ENCODE measurements at regions not wholly inside any gene's neighbourhood (a gene's known extent, or its start where the extent isn't known, plus 50 kb on each side); places are given as distances from the start of the nearest gene placed in this dataset.

DNA sequence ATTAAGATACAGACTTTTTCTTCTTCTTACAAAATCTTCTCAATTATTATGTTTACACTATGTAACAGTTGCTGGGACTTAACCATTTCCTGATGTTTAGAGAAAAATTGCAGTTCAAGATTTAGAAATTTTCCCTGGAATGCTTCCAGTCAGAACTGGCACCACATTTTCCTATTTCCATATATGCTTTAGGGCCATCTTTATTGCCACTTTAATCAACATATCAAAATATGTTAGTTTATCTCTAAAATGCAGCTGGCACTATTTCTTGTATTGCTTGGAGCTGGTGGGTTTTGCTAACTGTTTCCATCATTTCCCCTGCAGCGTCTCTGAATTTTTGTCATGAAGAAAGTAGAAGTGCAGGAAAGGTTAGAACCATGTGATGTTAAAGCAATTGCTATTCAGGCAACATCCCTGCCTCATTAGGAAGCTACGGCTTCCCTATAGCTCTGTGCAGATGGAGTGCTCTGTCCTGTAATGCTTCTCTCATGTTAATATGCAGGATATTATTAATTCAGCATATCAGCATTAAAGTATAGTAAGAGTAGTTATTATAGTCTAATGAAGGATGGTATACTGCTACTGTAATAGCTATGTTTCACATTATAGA lies 269.1 kb downstream of the MTRR start:
- no peak for DNase-seq (ENCODE audit: low read depth)
- H3K4me3 ChIP-seq (ENCODE audit: control insufficient read depth, low read depth, low read length): no peak overlapping the region
- TF ChIP-seq CTCF (IDR thresholded peaks at IDR 0.05; ENCODE audit: control insufficient read depth, insufficient read depth, low read depth, low read length, missing control alignments): no peak

- DNase-seq (ENCODE audit: low read depth): no peak
- no peak for TF ChIP-seq CTCF (IDR thresholded peaks at IDR 0.05; ENCODE audit: control insufficient read depth, insufficient read depth, low read depth, low read length, missing control alignments)
- H3K4me3 ChIP-seq (ENCODE audit: control insufficient read depth, low read depth, low read length): no peak overlapping the region
These were observed 269.9 kb downstream of the MTRR start for GRCh38 chr5:8138884-8139283.

DNA sequence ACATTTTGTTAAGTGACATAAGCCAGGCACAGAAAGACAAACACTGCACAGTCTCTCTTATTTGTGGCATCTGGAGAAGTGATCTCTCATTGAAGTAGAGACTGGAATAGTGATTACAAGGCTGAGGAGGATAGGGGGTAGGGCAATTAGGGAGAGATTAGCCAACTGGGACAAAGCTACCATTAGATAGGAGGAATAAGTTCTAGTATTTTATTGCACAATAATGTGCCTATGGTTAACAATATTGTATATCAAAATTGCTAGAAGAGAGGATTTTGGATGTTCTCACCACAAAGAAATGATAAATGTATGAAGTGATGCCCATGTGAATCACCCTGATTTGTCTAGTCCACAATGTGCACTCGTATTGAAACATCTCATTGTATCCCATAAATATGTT lies 281.8 kb downstream of the MTRR start:
- no peak for DNase-seq (ENCODE audit: low read depth)
- TF ChIP-seq CTCF (IDR thresholded peaks at IDR 0.05; ENCODE audit: control insufficient read depth, insufficient read depth, low read depth, low read length, missing control alignments): no peak

DNA sequence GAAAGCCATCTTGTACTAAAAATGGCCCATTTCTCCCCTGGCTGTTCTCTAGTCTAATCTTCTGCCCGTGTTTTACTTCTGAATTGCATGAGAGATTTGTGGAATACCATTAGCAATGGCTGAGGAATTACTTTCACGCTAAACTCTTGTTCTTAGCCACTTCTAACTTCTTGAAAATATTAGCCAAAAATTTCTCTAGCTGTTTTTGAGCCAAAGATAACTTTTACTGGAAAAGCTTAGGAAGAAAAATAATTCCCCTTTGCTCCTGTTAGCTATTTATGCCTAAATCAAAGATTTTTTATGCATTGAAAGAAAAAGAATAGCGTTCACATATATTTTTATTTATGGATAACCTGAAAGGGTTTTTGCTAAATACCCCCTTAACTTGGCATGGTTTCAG lies 287.8 kb downstream of the MTRR start:
- TF ChIP-seq CTCF (IDR thresholded peaks at IDR 0.05; ENCODE audit: control insufficient read depth, insufficient read depth, low read depth, low read length, missing control alignments): no peak
- no peak for DNase-seq (ENCODE audit: low read depth)
- H3K4me3 ChIP-seq (ENCODE audit: control insufficient read depth, low read depth, low read length): no peak overlapping the region

More for the DNA sequence above, 281.8 kb downstream of the MTRR start:
- H3K4me3 ChIP-seq (ENCODE audit: control insufficient read depth, low read depth, low read length): no peak overlapping the region

DNA sequence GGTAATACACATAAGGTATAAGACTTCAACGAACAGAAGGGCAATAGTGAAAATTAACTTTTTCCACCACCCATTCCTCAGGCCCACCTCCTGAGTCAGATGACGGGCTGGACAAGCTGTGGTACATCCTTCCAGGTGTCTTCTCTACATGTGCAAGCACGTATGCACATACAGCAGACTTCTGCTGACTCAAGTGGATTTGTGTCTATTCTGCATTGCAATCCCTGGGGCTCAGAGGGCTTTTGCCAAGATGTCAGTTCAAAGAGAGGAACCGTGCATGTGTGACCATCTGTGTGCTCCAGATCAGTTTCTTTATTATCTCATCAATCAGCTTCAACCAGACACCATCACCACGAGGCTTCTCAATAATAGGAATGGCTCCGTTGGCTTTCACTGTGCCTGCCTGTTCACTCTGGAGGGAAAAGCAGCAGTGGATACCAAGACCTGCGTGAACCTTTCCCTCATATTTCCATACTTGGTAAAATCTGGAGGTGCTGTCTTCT lies 288.4 kb downstream of the MTRR start:
- TF ChIP-seq CTCF (IDR thresholded peaks at IDR 0.05; ENCODE audit: control insufficient read depth, insufficient read depth, low read depth, low read length, missing control alignments): no peak
- DNase-seq (ENCODE audit: low read depth): no peak
- H3K4me3 ChIP-seq (ENCODE audit: control insufficient read depth, low read depth, low read length): no peak overlapping the region

GRCh38 chr5:8176101-8176693 lies 307.2 kb downstream of the MTRR start:
- TF ChIP-seq CTCF (IDR thresholded peaks at IDR 0.05; ENCODE audit: control insufficient read depth, insufficient read depth, low read depth, low read length, missing control alignments): no peak
- H3K4me3 ChIP-seq (ENCODE audit: control insufficient read depth, low read depth, low read length): no peak overlapping the region
- DNase-seq (ENCODE audit: low read depth): no peak
